ENCODE measurements at regions not wholly inside any gene's neighbourhood (a gene's known extent, or its start where the extent isn't known, plus 50 kb on each side); places are given as distances from the start of the nearest gene placed in this dataset.

- no peak overlapping the region for H3K4me3 ChIP-seq
- TF ChIP-seq CTCF (conservative IDR thresholded peaks at IDR 0.05) (no peak), EZH2 (IDR thresholded peaks at IDR 0.05; ENCODE audit: low read depth) (no peak)
- H3K27me3 ChIP-seq (ENCODE audit: insufficient read depth, low read depth): peaks cover 29% of the 10 kb centered on the region
- H3K9me2 ChIP-seq (ENCODE audit: insufficient read depth): no peaks in the 10 kb centered on the region
- POLR2A ChIA-PET (ENCODE audit: unreplicated experiment): no interaction called here
- H3K36me3 ChIP-seq (ENCODE audit: low read depth): no peaks in the 10 kb centered on the region
- no peaks in the 10 kb centered on the region for H3K79me2 ChIP-seq (ENCODE audit: low read depth)
- no peak overlapping the region for H3K4me2 ChIP-seq
- H3F3A ChIP-seq (ENCODE audit: insufficient read depth, low read depth): no peaks in the 10 kb centered on the region
- no peak overlapping the region for H3K27ac ChIP-seq
- H3K4me1 ChIP-seq (replicated peaks; ENCODE audit: insufficient read depth): no peaks in the 10 kb centered on the region
- CTCF ChIA-PET: no interaction called here
- no peaks in the 10 kb centered on the region for H4K20me1 ChIP-seq (ENCODE audit: insufficient read depth)
- intact Hi-C loops (cut with micrococcal nuclease; ENCODE audit: unreplicated experiment): no loop called here
- no peak overlapping the region for H2AFZ ChIP-seq
- no peak for DNase-seq
- BruUV-seq (replicated peaks): no TSS peak
- no peaks in the 10 kb centered on the region for H3K9me3 ChIP-seq (ENCODE audit: insufficient read depth, low read depth)
Measured at GRCh38 chr5:156008844-156009243, 318.1 kb upstream of the SGCD start.

DNA sequence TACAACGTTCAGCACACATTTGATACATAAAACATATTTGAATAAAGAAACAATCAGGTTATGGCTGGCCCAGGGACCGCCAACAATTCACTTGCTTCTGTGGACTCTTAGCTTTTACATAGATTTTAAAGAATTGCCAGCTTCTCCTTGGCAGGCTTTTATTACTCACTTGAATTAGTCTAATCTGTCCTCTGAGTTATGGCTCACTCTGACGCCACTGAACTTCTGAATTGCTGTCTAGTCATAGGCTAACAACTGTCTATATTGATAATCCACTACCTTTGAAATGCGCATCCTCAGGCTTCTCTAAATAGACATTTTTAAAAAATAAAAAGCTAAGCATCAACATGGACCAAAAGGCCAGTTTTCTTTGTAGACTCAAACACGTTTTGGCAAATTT, 317.4 kb upstream of the SGCD start:
- H3K36me3 ChIP-seq (ENCODE audit: low read depth): no peaks in the 10 kb centered on the region
- no peaks in the 10 kb centered on the region for H3K79me2 ChIP-seq (ENCODE audit: low read depth)
- H4K20me1 ChIP-seq (ENCODE audit: insufficient read depth): no peaks in the 10 kb centered on the region
- CTCF ChIA-PET: no interaction called here
- POLR2A ChIA-PET (ENCODE audit: unreplicated experiment): no interaction called here
- H2AFZ ChIP-seq: no peak overlapping the region
- intact Hi-C loops (cut with micrococcal nuclease; ENCODE audit: unreplicated experiment): no loop called here
- no peak for TF ChIP-seq CTCF (conservative IDR thresholded peaks at IDR 0.05)
- no peak for TF ChIP-seq EZH2 (IDR thresholded peaks at IDR 0.05; ENCODE audit: low read depth)
- no peaks in the 10 kb centered on the region for H3K9me2 ChIP-seq (ENCODE audit: insufficient read depth)
- no peak for DNase-seq
- no peaks in the 10 kb centered on the region for H3K9me3 ChIP-seq (ENCODE audit: insufficient read depth, low read depth)
- no TSS peak for BruUV-seq (replicated peaks)
- H3K4me1 ChIP-seq (replicated peaks; ENCODE audit: insufficient read depth): no peaks in the 10 kb centered on the region
- no peak overlapping the region for H3K4me3 ChIP-seq
- no peak overlapping the region for H3K27ac ChIP-seq
- no peaks in the 10 kb centered on the region for H3F3A ChIP-seq (ENCODE audit: insufficient read depth, low read depth)
- no peak overlapping the region for H3K4me2 ChIP-seq
- H3K27me3 ChIP-seq (ENCODE audit: insufficient read depth, low read depth): peaks cover 29% of the 10 kb centered on the region

GRCh38 chr5:156015137-156015536, 311.8 kb upstream of the SGCD start:
- ChIA-PET CTCF (no interaction called here), POLR2A (ENCODE audit: unreplicated experiment) (no interaction called here)
- Histone ChIP-seq H3K4me3 (no peak overlapping the region), H3K4me2 (no peak overlapping the region), H3K79me2 (ENCODE audit: low read depth) (no peaks in the 10 kb centered on the region), H3K9me3 (ENCODE audit: insufficient read depth, low read depth) (no peaks in the 10 kb centered on the region), H3K27me3 (ENCODE audit: insufficient read depth, low read depth) (0 out of 2 replicates have a peak, but pooled peaks cover 8% of the 10 kb centered on the region), H4K20me1 (ENCODE audit: insufficient read depth) (no peaks in the 10 kb centered on the region), H3F3A (ENCODE audit: insufficient read depth, low read depth) (no peaks in the 10 kb centered on the region), H3K4me1 (replicated peaks; ENCODE audit: insufficient read depth) (no peaks in the 10 kb centered on the region), H3K9me2 (ENCODE audit: insufficient read depth) (no peaks in the 10 kb centered on the region), H3K36me3 (ENCODE audit: low read depth) (no peaks in the 10 kb centered on the region), H3K27ac (no peak overlapping the region), H2AFZ (no peak overlapping the region)
- no peak for TF ChIP-seq EZH2 (IDR thresholded peaks at IDR 0.05; ENCODE audit: low read depth)
- TF ChIP-seq CTCF (conservative IDR thresholded peaks at IDR 0.05): no peak
- BruUV-seq (replicated peaks): no TSS peak
- intact Hi-C loops (cut with micrococcal nuclease; ENCODE audit: unreplicated experiment): no loop called here
- DNase-seq: no peak

All from PC-9 (cell line).